GM18511 (cell line): ENCODE measurements at regions not wholly inside any gene's neighbourhood (a gene's known extent, or its start where the extent isn't known, plus 50 kb on each side); places are given as distances from the start of the nearest gene placed in this dataset.
"Not testable (repeated sequence)": the region's sequence is repeated elsewhere in the genome, so short reads cannot be mapped to it uniquely, and the experiment has no call there.

Source experiments
- ATAC-seq: cut with Tn5 transposase; IDR thresholded peaks from one replicate; pipeline ENCODE4 v1.9.1; 2021; ENCODE audit warnings: mild to moderate bottlenecking, moderate library complexity; ENCODE audit not compliant: unreplicated experiment

- no peak for ATAC-seq
Measured at GRCh38 chr2:82793711-82794435, 1665.2 kb downstream of the SUCLG1 start.

DNA sequence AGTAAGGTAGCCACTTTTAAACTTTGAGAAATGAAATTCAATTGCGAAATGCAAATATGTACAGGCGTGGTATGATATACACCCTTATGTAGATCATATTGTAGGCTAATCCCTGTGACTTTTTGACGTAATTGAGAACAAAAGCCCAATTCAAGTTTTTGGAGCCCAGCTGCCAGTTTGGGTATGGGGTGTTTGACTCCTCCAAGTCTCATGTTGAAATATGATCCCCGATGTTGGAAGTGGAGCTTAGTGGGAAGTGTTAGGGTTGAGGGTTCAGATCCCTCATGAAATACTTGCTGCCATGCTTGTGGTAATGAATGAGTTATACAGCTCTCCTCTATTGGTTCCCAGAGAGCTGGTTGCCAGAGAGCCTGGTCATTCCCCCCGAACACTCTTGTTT, 1666.8 kb downstream of the SUCLG1 start:
- no peak for ATAC-seq

DNA sequence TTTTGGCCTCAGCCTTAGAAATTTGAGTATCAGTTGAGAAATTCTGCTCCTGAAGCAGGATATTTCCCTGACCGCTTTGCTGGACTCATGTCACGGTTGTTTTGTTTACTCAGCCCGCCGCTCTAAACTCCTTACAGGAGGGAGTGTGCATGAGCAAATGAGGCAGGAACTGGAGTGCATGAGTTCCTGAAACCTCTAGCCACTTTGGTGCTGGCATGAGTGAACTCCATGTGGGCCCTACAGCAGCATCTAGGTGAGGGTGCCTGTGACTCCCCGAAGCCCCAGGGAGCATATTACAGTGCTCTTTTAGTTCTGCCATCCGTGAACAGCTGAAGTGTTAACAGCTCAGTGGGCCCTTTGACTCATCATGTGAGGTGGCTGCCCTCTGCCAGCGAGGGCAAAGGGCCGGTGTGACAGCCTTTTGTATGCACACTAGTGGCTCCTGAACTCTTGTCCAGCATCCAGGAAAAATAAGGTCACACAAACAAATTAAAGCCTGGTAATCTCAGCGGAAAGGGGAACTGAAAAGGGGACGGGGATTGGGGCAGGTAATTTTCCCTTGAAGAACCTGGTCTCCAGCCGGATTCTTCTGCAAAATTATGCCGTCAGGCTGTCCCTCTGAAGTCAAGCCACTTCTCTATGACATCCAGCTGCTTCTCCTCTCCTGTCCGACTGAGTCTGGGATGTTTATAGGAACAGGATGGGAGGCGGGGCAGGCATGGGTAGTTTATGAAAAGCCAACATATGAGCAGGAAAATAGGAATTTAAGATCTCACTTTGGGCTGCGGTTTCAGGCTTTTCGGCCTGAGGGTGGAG, 1668.7 kb downstream of the SUCLG1 start:
- no peak for ATAC-seq

GRCh38 chr2:82789851-82790205, 1669.3 kb downstream of the SUCLG1 start:
- ATAC-seq, result no peak

DNA sequence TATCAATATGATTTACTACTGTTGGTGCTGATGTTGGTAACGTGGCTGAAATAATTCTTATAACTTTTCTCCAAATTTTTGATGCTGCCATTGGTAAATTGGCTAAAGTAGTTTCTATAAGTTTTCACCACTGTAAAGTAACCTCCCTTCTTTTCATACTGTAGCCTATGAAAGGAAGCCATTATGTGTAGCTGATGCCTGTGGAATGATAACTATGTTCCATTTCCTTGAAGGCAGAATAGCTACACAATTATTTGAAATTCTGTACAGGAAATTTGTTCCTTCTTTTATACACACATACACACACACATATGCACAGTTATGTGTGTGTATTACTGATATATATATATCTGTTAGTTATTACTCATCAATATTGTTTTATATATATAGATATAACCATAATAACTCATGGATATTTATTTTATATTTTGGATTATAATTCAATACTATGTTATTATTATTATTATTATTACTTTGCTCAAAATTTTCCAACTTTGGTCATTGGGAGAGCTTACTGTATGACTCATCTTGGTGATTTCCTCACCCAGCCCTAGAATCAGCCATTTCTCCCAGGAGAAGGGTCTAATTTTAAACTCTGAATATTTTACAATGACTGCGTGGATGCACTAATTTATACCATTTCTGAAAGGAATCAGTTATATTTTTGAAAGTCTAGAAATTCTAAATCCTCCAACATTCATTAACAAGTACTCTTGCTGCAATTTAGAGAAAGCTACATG, 1677.7 kb downstream of the SUCLG1 start:
- ATAC-seq, result no peak

DNA sequence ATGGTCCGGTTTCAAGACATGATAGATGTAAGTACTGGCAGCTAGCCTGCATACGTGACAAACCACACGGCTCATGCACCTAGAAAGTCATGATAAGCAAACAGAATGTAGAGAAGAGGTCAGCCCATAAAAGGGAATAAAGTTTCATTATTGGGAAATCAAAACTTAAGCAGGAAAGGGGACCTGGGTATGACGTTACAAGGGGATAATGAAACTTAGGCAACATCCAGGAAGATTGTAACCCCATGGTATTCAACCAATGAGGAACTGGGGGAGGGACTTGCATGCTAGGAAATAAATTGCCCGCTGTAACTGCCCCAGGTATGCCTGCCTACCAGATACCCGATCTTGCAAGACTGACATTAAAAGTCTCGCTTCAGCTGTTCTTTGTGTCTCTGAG, 1679.0 kb downstream of the SUCLG1 start:
- no peak for ATAC-seq

DNA sequence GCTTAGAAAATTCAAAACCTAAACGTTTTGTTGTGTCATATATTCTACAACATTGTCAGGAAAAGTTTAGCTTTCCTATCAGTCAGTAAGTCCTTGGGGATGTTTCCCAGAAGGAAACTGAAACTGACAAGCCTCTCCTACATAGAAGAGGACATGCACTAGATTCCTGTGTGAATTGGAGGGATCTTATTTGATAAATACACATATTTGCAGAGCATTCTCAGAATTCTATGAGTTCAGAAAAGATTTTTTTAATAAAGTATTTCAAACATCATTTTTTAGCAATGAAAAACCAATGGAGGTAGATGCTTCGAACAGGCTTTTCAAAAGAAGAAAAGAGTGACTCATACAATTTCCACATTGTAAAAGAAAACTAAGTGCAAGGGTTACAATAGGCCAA, 1706.7 kb downstream of the SUCLG1 start:
- ATAC-seq, result no peak

GRCh38 chr2:82748653-82749052, 1710.4 kb downstream of the SUCLG1 start:
- ATAC-seq, result no peak

GRCh38 chr2:82740527-82740926, 1718.6 kb downstream of the SUCLG1 start:
- no peak for ATAC-seq

GRCh38 chr2:82737965-82738364, 1721.1 kb downstream of the SUCLG1 start:
- ATAC-seq, result not testable (repeated sequence)

DNA sequence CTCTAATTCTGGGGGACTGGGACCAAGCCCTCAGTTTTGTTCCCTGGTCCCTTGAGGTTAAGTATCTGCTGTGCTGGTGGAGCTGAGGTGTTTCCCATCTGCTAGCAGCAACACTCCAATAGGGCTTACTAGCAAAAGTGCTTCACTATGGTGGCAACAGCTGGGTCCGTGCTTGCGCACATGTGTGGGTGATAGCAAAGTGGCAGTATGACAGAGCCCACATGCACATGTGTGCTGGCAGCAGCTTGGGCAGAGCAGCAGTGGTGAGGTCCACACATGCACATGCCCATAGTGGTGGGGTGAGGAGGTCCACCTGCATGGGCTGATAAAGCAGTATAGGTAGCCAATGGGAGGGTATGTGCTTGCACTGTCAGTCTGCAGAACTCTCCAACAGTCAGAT, 1723.7 kb downstream of the SUCLG1 start:
- ATAC-seq, result no peak

DNA sequence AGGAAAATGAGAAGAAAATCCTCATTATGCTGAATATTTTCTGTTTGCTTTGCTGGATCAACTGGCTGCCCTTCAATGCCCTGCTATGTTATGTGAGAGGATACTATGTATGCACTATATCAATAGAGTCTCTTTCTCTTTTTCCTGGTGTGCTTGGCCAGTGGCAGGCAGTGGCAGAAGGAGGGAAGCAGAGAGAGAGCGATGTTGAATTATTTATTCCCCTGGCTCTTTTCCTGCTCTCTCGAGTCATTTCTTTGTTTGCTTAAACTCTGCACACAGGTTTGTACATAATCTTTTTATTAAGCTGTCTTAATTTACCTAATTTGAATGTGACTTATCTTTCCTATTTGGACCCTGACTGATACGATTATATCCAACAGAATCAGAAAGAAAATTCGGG, 1727.3 kb downstream of the SUCLG1 start:
- no peak for ATAC-seq

DNA sequence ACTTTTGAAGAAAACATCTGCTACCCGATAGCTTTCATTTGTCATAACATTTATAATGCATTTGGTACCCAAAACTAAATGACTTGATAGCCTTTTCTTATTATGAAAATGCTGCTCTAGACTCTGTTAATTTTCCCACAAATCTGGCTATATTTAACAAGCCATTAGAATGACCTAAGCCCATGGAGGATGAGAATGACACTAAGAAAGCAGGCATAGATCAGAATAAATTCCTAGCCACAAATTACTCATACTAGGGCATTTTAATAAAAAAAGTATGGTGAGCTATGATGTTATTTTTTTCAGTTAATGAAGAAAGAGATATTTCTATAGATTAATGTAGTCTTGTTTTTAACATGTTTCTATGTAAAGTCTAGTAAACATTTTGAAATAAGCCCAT, 1728.3 kb downstream of the SUCLG1 start:
- ATAC-seq, result no peak

DNA sequence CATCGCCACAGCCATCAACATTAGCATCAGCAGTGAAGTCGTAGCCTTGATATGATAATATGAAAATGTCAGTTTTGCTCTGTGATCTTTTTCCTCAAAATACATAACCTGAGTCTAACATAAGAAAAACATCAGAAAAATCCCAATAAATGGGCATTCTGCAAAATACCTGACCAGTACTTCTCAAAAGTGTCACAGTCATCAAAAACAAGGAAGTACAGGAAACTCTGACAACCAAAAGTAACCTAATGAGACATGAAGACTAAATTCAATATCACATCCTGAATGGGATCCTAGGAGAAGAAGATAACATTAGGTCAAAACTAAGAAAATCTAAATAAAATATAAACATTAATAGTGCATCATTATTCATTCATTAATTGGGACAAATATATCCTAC, 1731.0 kb downstream of the SUCLG1 start:
- no peak for ATAC-seq

DNA sequence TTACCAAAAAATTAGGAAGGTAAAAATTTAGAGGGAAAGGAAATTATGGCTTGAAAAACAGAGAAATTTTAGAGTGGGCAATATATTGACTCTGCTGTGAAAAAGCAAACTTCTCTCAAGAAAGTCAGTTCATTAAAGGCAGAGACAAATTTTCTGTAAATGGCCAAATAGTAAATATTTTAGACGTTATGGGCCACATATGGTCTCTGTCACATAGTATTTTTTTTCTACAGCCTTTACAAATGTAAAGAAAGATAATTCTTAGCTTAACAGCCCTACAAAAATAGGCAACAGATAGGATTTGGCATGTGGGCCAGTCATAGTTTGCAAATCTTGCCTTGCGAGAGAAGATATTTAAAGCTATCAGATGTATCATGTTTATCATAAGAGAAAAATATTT, 1750.4 kb downstream of the SUCLG1 start:
- ATAC-seq, result no peak

- ATAC-seq, result no peak
Measured at GRCh38 chr2:82697231-82697630, 1761.8 kb downstream of the SUCLG1 start.

DNA sequence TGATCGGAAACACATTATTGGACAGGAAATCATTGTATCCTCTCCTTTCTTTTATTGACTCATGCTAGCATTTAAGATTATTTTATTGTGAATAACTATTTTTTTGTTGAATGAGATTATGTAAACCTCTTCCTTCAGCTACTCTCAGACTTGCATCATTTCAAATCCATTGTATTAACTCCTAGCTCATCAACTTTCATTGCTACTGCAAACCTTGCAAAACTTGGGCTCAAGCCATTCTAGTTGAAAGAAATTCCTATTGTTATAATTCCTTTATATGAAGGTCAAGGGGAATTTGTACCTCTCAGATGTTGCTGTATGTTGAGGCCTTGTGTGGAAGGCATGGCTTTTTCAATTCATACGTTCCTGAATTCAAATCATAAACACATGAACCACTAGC, 1764.6 kb downstream of the SUCLG1 start:
- no peak for ATAC-seq

DNA sequence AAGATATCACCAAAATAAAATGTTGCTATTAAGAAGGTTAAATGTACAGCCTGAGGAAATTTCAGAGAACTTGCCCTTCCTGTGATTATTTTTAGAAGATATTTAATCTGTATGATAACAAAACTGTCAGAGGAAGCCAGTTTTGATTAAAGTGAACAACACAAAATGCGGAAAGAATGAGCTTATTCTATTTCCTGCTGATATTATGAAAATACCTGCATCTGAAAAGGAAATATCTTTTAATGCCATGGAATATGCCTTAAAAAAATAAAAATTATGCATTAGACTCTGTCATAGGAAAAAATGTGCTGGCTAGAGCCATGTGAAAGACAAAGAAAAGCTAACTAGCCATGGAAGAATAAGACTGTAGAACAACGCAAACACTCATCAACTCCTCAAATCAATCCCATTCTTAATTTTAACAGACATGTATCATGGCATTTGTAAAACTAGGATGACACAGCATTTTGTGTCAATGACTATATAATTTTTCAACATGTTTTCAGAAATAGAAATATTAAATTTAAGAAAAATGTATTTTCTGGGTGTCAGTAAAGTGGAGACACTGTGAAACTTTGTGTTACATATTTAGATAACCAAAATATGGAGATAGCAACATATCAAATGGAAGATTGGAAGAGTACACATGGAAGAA, 1768.2 kb downstream of the SUCLG1 start:
- no peak for ATAC-seq

- no peak for ATAC-seq
Measured at GRCh38 chr2:82675186-82675585, 1783.9 kb downstream of the SUCLG1 start.

DNA sequence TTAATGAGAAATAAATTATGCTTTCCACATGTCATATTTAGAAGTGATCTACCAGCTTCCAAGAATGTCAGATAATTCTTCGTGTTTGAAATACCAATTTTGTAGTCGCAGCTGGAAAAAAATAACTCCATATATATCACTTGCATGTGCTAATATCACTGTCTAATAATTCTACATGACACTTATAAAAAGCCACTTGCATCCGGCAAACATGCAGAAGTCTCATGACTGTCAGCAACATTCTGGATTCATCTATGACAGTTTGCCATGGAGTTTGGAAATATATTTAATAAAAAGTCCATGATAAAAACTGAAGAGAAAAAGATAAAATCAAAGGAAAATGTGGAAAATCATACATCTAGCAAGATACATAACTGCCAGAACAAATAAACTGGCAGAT, 1784.4 kb downstream of the SUCLG1 start:
- no peak for ATAC-seq

DNA sequence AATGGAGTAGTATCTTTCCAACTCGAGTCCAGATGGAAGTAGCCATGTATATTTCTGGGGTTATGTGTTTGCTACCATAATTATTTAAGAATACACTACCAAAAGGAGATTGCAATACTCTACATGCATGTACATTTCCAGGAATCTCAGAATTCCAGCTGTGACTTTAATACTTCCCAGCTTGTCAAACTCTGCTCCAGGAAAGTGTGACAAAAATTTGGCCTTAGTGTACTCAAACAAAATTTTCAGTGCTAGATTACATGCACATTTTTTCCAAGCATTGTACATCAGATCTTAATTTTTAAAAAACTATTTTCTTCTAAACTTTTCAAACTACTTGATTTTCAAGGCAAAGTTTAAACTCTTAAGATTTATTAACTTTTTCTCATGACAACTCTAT, 1791.6 kb downstream of the SUCLG1 start:
- ATAC-seq, result no peak
